ENCODE measurements at regions not wholly inside any gene's neighbourhood (a gene's known extent, or its start where the extent isn't known, plus 50 kb on each side); places are given as distances from the start of the nearest gene placed in this dataset.

GRCh38 chrX:34813618-34814017 lies 129.0 kb upstream of the FAM47B start:
- no peak for TF ChIP-seq POLR2A (IDR thresholded peaks at IDR 0.05; ENCODE audit: low read depth)
- no peak for TF ChIP-seq CTCF (IDR thresholded peaks at IDR 0.05)
- TF ChIP-seq POLR2AphosphoS5 (IDR thresholded peaks at IDR 0.05): no peak
